Hematopoietic multipotent progenitor cell (in vitro differentiated cells): ENCODE measurements at regions not wholly inside any gene's neighbourhood (a gene's known extent, or its start where the extent isn't known, plus 50 kb on each side); places are given as distances from the start of the nearest gene placed in this dataset.

Experiments used
- DNase-seq, 3 donors: peaks; one replicate each; pipeline ENCODE4 v3.0.0-alpha.2; 2011 to 2015; ENCODE audit warnings: low read depth in 2 of 3, low spot score in 2 of 3

GRCh38 chr9:38315085-38315595 lies 77.4 kb upstream of the ALDH1B1 start:
- DNase-seq = no peak

- DNase-seq = no peak
Measured at GRCh38 chr9:38313421-38313820, 79.1 kb upstream of the ALDH1B1 start.

- no peak for DNase-seq
Measured at GRCh38 chr9:38312406-38312805, 80.1 kb upstream of the ALDH1B1 start.

- no peak for DNase-seq
Measured at GRCh38 chr9:38311382-38312270, 80.9 kb upstream of the ALDH1B1 start.

- no peak for DNase-seq
Measured at GRCh38 chr9:38309324-38310195, 82.9 kb upstream of the ALDH1B1 start.

- no peak for DNase-seq
Measured at GRCh38 chr9:38308136-38308535, 84.4 kb upstream of the ALDH1B1 start.

- DNase-seq = no peak
Measured at GRCh38 chr9:38306899-38307298, 85.6 kb upstream of the ALDH1B1 start.

- no peak for DNase-seq
Measured at GRCh38 chr9:38305582-38305981, 86.9 kb upstream of the ALDH1B1 start.

- DNase-seq = no peak
Measured at GRCh38 chr9:38301376-38302106, 91.0 kb upstream of the ALDH1B1 start.

- no peak for DNase-seq
Measured at GRCh38 chr9:38299856-38300255, 92.6 kb upstream of the ALDH1B1 start.

GRCh38 chr9:38298904-38299303 lies 93.6 kb upstream of the ALDH1B1 start:
- no peak for DNase-seq

- no peak for DNase-seq
Measured at GRCh38 chr9:38298503-38298902, 94.0 kb upstream of the ALDH1B1 start.

- no peak for DNase-seq
Measured at GRCh38 chr9:38296807-38297206, 95.7 kb upstream of the ALDH1B1 start.

- no peak for DNase-seq
Measured at GRCh38 chr9:38295764-38296163, 96.7 kb upstream of the ALDH1B1 start.

- no peak for DNase-seq
Measured at GRCh38 chr9:38294220-38294960, 98.1 kb upstream of the ALDH1B1 start.

GRCh38 chr9:38293022-38293421 lies 99.5 kb upstream of the ALDH1B1 start:
- DNase-seq = no peak

- DNase-seq = no peak
Measured at GRCh38 chr9:38292480-38292879, 100.0 kb upstream of the ALDH1B1 start.

- no peak for DNase-seq
Measured at GRCh38 chr9:38289866-38290245, 102.6 kb upstream of the ALDH1B1 start.

- DNase-seq = no peak
Measured at GRCh38 chr9:38289236-38289865, 103.2 kb upstream of the ALDH1B1 start.

- no peak for DNase-seq
Measured at GRCh38 chr9:38288502-38288901, 104.0 kb upstream of the ALDH1B1 start.
